ENCODE measurements at regions not wholly inside any gene's neighbourhood (a gene's known extent, or its start where the extent isn't known, plus 50 kb on each side); places are given as distances from the start of the nearest gene placed in this dataset.

GRCh38 chr13:99857738-99858137 is 113.8 kb downstream of the ZIC5 start:
- intact Hi-C loops (cut with DNase I), result no loop called here
- H3K4me1 ChIP-seq, result no peaks in the 10 kb centered on the region
- no peak overlapping the region for H3K27ac ChIP-seq
- no peaks in the 10 kb centered on the region for H3K27me3 ChIP-seq
- TF ChIP-seq CTCF (IDR thresholded peaks at IDR 0.05), result no peak
- DNase-seq (ENCODE audit: low spot score in 2 of 2), result no peak
- H3K4me3 ChIP-seq, result no peak overlapping the region
- no peaks in the 10 kb centered on the region for H3K9me3 ChIP-seq
- no peaks in the 10 kb centered on the region for H3K36me3 ChIP-seq

DNA sequence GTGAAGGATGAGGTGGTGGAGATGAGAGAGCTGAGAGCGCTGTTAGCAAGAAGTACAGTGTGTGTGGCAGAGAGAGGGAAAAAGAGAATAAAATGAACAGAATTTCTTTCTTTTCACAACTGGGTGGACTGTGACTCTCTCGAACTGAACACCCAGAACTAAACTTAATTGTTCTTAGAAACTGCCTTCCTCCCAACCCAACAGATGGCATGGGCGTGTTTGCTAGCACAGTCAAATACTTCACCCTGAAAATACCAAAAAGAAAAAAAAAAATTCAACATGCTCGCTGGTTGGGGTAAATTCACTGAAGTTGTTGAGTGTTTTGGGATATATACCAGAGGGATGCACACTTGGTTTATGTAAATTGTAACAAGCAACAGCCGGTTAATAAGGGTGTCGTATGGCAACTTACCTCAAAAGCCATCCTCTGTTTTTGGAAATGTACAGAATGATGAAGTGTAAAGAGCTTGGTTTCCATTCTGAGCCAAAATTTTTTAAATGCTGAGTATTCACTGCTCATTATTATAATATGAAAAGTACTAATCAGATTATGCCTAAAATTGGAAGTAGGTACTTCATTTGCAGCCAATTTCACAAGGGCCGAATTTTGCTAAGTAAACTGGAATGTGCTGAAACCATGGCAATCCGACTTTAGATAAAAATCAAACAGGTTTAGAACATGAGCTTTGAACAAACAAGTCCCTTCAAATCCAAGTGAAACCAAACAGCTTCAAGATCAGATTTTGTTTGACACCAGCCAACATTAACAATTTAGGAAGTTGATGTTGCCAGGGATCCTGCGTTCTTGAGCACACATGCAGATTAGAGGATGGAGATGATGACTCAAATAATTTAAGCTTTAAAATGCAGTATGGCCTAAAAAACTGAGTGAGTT is 115.8 kb downstream of the ZIC5 start:
- Histone ChIP-seq H3K36me3 (no peaks in the 10 kb centered on the region), H3K27me3 (no peaks in the 10 kb centered on the region), H3K9me3 (no peaks in the 10 kb centered on the region), H3K4me3 (no peak overlapping the region), H3K27ac (no peak overlapping the region), H3K4me1 (no peaks in the 10 kb centered on the region)
- no peak for TF ChIP-seq CTCF (IDR thresholded peaks at IDR 0.05)
- intact Hi-C loops (cut with DNase I), result no loop called here
- DNase-seq (ENCODE audit: low spot score in 2 of 2), result no peak

DNA sequence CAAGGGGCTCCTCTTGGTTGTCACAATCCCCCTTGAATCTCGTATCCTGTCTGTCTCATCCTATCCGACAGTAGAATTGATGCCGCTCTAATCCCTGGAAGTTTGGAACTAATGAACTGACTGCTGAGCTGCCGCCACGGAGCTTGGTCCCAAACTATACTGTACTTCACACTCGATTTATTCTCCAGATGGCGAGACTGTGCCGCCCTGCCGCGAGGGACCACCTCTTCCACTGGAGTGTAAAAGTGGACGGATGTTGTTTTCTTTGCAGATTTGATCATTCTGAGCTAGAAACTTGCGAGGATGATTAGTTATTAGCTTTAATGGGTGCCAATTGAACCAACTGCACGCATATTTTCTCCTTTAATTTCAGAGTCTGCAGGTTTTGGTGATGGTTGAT is 117.2 kb downstream of the ZIC5 start:
- no peak for TF ChIP-seq CTCF (IDR thresholded peaks at IDR 0.05)
- DNase-seq (ENCODE audit: low spot score in 2 of 2), result no peak
- H3K27me3 ChIP-seq, result no peaks in the 10 kb centered on the region
- intact Hi-C loops (cut with DNase I), result no loop called here
- H3K9me3 ChIP-seq, result no peaks in the 10 kb centered on the region
- no peaks in the 10 kb centered on the region for H3K36me3 ChIP-seq
- no peaks in the 10 kb centered on the region for H3K4me1 ChIP-seq
- H3K4me3 ChIP-seq, result no peak overlapping the region
- no peak overlapping the region for H3K27ac ChIP-seq

DNA sequence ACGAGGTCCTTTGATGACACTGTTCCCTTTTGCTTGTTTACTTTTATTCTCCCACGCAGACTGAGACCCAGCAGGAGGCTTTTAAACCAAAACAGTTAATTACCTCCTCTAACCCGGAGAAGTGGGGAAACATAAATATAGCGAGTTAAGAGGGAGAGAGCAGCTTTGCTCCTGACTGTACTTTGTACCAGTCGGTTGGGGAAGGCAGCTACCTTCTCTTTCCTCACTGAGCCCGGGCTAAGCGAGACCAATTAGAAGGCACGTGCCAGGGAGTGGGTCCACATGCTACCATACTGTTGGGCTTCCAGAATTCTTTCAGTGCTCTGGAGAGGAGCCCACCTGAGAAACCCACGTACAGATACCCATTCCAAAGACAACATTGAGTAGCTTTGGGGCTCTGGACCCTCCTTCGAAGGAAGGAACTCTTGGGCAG is 124.2 kb downstream of the ZIC5 start:
- intact Hi-C loops (cut with DNase I), result no loop called here

DNA sequence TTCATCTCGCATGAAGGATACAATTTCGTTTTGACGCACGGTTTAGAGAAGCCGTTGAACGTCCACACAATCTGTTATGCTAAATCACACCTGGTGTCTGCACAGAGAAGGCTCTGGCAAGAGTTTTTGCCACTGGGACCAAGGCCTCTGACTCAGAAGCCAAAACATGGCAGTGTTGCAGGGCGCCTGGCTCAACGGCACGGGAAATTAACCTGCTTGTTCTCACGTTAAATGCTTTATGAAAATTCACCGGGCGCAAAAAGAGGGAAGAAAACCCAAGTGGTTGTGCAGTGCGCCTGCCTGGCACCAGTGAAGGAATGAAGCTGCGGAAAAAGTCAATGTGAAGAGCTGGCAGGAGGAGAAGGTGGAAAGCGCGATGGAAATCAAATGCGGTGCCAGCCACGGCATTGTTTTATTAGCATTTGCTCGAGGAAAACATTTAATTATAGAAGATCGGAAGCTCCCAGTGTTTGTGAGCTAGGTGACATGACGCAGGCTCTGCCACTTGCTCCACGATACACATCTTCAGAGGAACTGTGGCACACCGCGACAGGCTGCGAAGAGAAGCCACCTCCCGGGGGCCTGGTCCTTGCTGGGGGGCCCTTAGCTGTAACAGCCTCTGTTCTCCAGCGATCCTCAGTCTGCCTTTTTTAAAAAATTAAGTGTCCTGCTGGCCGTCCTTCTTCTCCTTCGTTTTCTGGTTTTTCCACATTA is 126.2 kb downstream of the ZIC5 start:
- intact Hi-C loops (cut with DNase I), result no loop called here
- no peak for DNase-seq (ENCODE audit: low spot score in 2 of 2)
- H3K27ac ChIP-seq, result no peak overlapping the region
- H3K36me3 ChIP-seq, result no peaks in the 10 kb centered on the region
- no peaks in the 10 kb centered on the region for H3K9me3 ChIP-seq
- no peaks in the 10 kb centered on the region for H3K27me3 ChIP-seq
- TF ChIP-seq CTCF (IDR thresholded peaks at IDR 0.05), result no peak
- H3K4me1 ChIP-seq, result no peaks in the 10 kb centered on the region
- no peak overlapping the region for H3K4me3 ChIP-seq

More for the DNA sequence above, 124.2 kb downstream of the ZIC5 start:
- Histone ChIP-seq H3K36me3 (no peaks in the 10 kb centered on the region), H3K27me3 (no peaks in the 10 kb centered on the region), H3K4me1 (no peaks in the 10 kb centered on the region), H3K4me3 (no peak overlapping the region), H3K9me3 (no peaks in the 10 kb centered on the region), H3K27ac (no peak overlapping the region)
- TF ChIP-seq CTCF (IDR thresholded peaks at IDR 0.05), result no peak
- no peak for DNase-seq (ENCODE audit: low spot score in 2 of 2)
